ENCODE measurements at regions not wholly inside any gene's neighbourhood (a gene's known extent, or its start where the extent isn't known, plus 50 kb on each side); places are given as distances from the start of the nearest gene placed in this dataset.

DNA sequence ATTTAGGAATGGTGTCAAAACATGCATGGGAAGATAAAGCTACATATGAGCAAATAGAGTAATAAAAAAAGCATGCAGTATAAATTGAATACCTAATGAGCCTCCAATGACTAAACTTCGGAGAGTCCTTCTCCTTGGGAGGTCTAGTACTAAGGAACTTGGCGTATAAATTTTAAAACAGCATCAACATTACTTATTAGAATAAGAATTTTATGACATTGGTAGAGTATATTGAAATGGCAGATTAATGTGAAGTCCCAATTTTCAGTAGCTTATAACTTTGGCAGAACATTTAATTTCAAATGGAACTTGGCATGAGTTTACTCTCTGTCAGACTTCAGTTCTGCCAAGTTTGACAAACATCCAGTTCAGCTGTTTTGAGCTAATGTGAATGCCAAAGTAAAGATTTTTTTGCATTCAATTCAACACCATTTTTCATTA lies 104.7 kb upstream of the RGS18 start:
- TF ChIP-seq, protein P1, sequence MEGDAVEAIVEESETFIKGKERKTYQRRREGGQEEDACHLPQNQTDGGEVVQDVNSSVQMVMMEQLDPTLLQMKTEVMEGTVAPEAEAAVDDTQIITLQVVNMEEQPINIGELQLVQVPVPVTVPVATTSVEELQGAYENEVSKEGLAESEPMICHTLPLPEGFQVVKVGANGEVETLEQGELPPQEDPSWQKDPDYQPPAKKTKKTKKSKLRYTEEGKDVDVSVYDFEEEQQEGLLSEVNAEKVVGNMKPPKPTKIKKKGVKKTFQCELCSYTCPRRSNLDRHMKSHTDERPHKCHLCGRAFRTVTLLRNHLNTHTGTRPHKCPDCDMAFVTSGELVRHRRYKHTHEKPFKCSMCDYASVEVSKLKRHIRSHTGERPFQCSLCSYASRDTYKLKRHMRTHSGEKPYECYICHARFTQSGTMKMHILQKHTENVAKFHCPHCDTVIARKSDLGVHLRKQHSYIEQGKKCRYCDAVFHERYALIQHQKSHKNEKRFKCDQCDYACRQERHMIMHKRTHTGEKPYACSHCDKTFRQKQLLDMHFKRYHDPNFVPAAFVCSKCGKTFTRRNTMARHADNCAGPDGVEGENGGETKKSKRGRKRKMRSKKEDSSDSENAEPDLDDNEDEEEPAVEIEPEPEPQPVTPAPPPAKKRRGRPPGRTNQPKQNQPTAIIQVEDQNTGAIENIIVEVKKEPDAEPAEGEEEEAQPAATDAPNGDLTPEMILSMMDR (IDR thresholded peaks at IDR 0.05): no peak
- TF ChIP-seq EZH2 (IDR thresholded peaks at IDR 0.05): no peak
